ENCODE measurements at regions not wholly inside any gene's neighbourhood (a gene's known extent, or its start where the extent isn't known, plus 50 kb on each side); places are given as distances from the start of the nearest gene placed in this dataset.

GRCh38 chr1:197994907-197995407 is 77.8 kb downstream of the LHX9 start:
- no peak for TF ChIP-seq ATF6 (CRISPR knock-in tag; IDR thresholded peaks at IDR 0.05)
- peak; percentile 67; the same call in 1 of the 2 replicates for TF ChIP-seq EP300 (IDR thresholded peaks at IDR 0.05; ENCODE audit: low read length)
- no peak for TF ChIP-seq ZMIZ1 (IDR thresholded peaks at IDR 0.05; ENCODE audit: low read depth in 2 of 2, low read length in 2 of 2)
- TF ChIP-seq ZNF282 (CRISPR knock-in tag; IDR thresholded peaks at IDR 0.05) = no peak
- 0 out of 4 replicates have a peak, but pooled peaks of 1 of the 2 experiments have one; percentile 14 for TF ChIP-seq TBL1XR1 (IDR thresholded peaks at IDR 0.05; ENCODE audit: low read length in 2 of 2)
- no peak for TF ChIP-seq ZNF583 (CRISPR knock-in tag; IDR thresholded peaks at IDR 0.05)
- no peak for TF ChIP-seq EHMT2 (IDR thresholded peaks at IDR 0.05)
- no peak for TF ChIP-seq CREBBP (IDR thresholded peaks at IDR 0.05; ENCODE audit: low read depth, low read length)

Data from K562 (cell line).